HEK293T (cell line): ENCODE measurements at regions not wholly inside any gene's neighbourhood (a gene's known extent, or its start where the extent isn't known, plus 50 kb on each side); places are given as distances from the start of the nearest gene placed in this dataset.

Source experiments
- ARNT ChIP-seq: fragments of 450-650 bp; IDR thresholded peaks from 2 replicates; pipeline ENCODE4 v1.6.1; 2017; ENCODE audit warnings: mild to moderate bottlenecking
- BHLHE40 ChIP-seq: fragments of 450-650 bp; IDR thresholded peaks from 2 replicates; pipeline ENCODE4 v1.6.1; 2016; ENCODE audit warnings: mild to moderate bottlenecking, moderate library complexity, borderline replicate concordance
- CTBP1 ChIP-seq: fragments of 450-650 bp; IDR thresholded peaks from 2 replicates; pipeline ENCODE4 v1.6.1; 2016; ENCODE audit warnings: borderline replicate concordance
- ELF4 ChIP-seq: fragments of 450-650 bp; IDR thresholded peaks from 2 replicates; pipeline ENCODE4 v1.6.1; 2017; ENCODE audit warnings: antibody characterized with exemption
- FOXA1 ChIP-seq: fragments of 450-650 bp; IDR thresholded peaks from 2 replicates; pipeline ENCODE4 v1.6.1; 2016; ENCODE audit warnings: mild to moderate bottlenecking
- FOXK2 ChIP-seq: fragments of 450-650 bp; IDR thresholded peaks from 2 replicates; pipeline ENCODE4 v1.6.1; 2016; ENCODE audit warnings: mild to moderate bottlenecking
- FOXM1 ChIP-seq: fragments of 450-650 bp; IDR thresholded peaks from 2 replicates; pipeline ENCODE4 v1.6.1; 2017; ENCODE audit warnings: mild to moderate bottlenecking, borderline replicate concordance
- HDGF ChIP-seq: fragments of 450-650 bp; IDR thresholded peaks from 2 replicates; pipeline ENCODE4 v1.6.1; 2017; ENCODE audit warnings: antibody characterized with exemption, borderline replicate concordance
- L3MBTL2 ChIP-seq: fragments of 450-650 bp; conservative IDR thresholded peaks from 2 replicates; pipeline ENCODE4 v1.6.1; 2016; ENCODE audit warnings: mild to moderate bottlenecking
- SP1 ChIP-seq: fragments of 450-650 bp; IDR thresholded peaks from 2 replicates; pipeline ENCODE4 v1.6.1; 2017
- SUZ12 ChIP-seq: fragments of 450-650 bp; IDR thresholded peaks from 2 replicates; pipeline ENCODE4 v1.6.1; 2016; ENCODE audit warnings: mild to moderate bottlenecking
- TARDBP ChIP-seq: fragments of 450-650 bp; IDR thresholded peaks from 2 replicates; pipeline ENCODE4 v1.6.1; 2016
- ZNF384 ChIP-seq: fragments of 450-650 bp; IDR thresholded peaks from 2 replicates; pipeline ENCODE4 v1.6.1; 2016

DNA sequence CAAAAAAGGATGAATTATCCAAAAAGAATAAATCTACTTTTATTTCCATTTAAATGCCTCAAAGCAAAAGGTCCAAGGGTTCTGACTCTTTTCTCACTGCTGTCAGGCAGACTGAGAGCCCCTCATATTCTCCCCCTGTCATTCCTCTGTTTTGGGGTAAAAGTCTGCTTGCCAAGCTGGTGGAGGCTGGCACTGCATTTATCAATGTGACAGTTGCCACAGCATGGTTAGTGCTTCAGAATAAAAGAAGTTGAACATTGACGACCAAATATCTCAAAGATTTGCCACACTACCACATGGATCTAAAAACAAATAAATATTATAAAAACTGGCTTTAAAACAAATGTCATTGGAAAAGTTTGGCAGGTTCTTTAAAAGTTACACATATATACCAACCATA lies 89.2 kb upstream of the SNRK start:
- TF ChIP-seq FOXM1 (no peak), CTBP1 (no peak), SP1 (no peak), ZNF384 (no peak), SUZ12 (no peak), L3MBTL2 (no peak), BHLHE40 (no peak), FOXA1 (no peak), ARNT (no peak), TARDBP (no peak), FOXK2 (no peak), HDGF (no peak), ELF4 (no peak)
